ENCODE measurements at regions not wholly inside any gene's neighbourhood (a gene's known extent, or its start where the extent isn't known, plus 50 kb on each side); places are given as distances from the start of the nearest gene placed in this dataset.
"Not testable (repeated sequence)": the region's sequence is repeated elsewhere in the genome, so short reads cannot be mapped to it uniquely, and the experiment has no call there.

DNA sequence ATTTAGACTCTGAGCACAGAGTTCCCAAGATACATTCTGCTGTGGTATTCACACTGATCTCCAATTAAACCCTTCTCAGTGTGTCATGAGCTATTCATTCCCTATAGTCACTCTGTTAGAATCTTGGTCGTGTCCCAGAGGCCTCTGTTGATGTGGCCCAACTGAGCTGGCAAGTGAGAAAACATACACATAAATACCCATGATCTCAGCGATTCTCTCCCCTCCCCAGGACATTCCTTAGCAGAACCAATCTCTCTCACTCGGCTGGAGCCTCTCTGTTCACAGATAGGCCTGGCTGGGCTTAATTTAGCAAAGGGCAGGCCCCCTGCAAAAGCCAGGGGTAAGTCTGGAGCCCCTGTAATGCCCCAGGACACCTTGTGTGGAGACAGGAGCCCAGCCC lies 130.8 kb upstream of the NBPF26 start:
- not testable (repeated sequence) for TF ChIP-seq CTCF, POLR2AphosphoS5, POLR2A, EP300 (IDR thresholded peaks at IDR 0.05)

All from sigmoid colon (tissue), 4 donors.